ENCODE measurements at regions not wholly inside any gene's neighbourhood (a gene's known extent, or its start where the extent isn't known, plus 50 kb on each side); places are given as distances from the start of the nearest gene placed in this dataset.

- DNase-seq, result peak; percentile 78
Measured at GRCh38 chr10:118173296-118173695, 126.6 kb upstream of the RAB11FIP2 start.

- DNase-seq, result peak; percentile 53
Measured at GRCh38 chr10:118171861-118172260, 125.1 kb upstream of the RAB11FIP2 start.

- peak; percentile 75 for DNase-seq
Measured at GRCh38 chr10:118167056-118167700, 120.4 kb upstream of the RAB11FIP2 start.

- DNase-seq, result peak; percentile 15
Measured at GRCh38 chr10:118163217-118163616, 116.5 kb upstream of the RAB11FIP2 start.

GRCh38 chr10:118161461-118162246 lies 114.9 kb upstream of the RAB11FIP2 start:
- DNase-seq, result no peak

- DNase-seq, result no peak
Measured at GRCh38 chr10:118153287-118153686, 106.5 kb upstream of the RAB11FIP2 start.

GRCh38 chr10:118151461-118151860 lies 104.7 kb upstream of the RAB11FIP2 start:
- DNase-seq, result no peak

- no peak for DNase-seq
Measured at GRCh38 chr10:118148247-118148646, 101.5 kb upstream of the RAB11FIP2 start.

GRCh38 chr10:118145256-118145655 lies 98.5 kb upstream of the RAB11FIP2 start:
- DNase-seq, result no peak

GRCh38 chr10:118141471-118141870 lies 94.7 kb upstream of the RAB11FIP2 start:
- DNase-seq, result no peak

GRCh38 chr10:118139321-118139720 lies 92.6 kb upstream of the RAB11FIP2 start:
- peak; percentile 43 for DNase-seq

- DNase-seq, result no peak
Measured at GRCh38 chr10:118128675-118129074, 81.9 kb upstream of the RAB11FIP2 start.

- DNase-seq, result no peak
Measured at GRCh38 chr10:118118716-118119115, 72.0 kb upstream of the RAB11FIP2 start.

- DNase-seq, result no peak
Measured at GRCh38 chr10:118116715-118117449, 70.1 kb upstream of the RAB11FIP2 start.

GRCh38 chr10:118116362-118116714 lies 69.6 kb upstream of the RAB11FIP2 start:
- no peak for DNase-seq

- no peak for DNase-seq
Measured at GRCh38 chr10:118115701-118116100, 69.0 kb upstream of the RAB11FIP2 start.

GRCh38 chr10:118114992-118115391 lies 68.3 kb upstream of the RAB11FIP2 start:
- no peak for DNase-seq

GRCh38 chr10:118112543-118113125 lies 65.9 kb upstream of the RAB11FIP2 start:
- no peak for DNase-seq

- no peak for DNase-seq
Measured at GRCh38 chr10:118110750-118111149, 64.0 kb upstream of the RAB11FIP2 start.

- DNase-seq, result peak; percentile 22
Measured at GRCh38 chr10:118108194-118109026, 61.7 kb upstream of the RAB11FIP2 start.

- no peak for DNase-seq
Measured at GRCh38 chr10:118107541-118107940, 60.8 kb upstream of the RAB11FIP2 start.

GRCh38 chr10:118107040-118107439 lies 60.3 kb upstream of the RAB11FIP2 start:
- no peak for DNase-seq

Measured in fibroblast of skin of scalp (primary cell).